Stomach (tissue), 8 donors: ENCODE measurements at regions not wholly inside any gene's neighbourhood (a gene's known extent, or its start where the extent isn't known, plus 50 kb on each side); places are given as distances from the start of the nearest gene placed in this dataset.

Experiments used
- DNase-seq, 2 donors: peaks; one replicate each; pipeline versions ENCODE4 v3.0.0 to v3.0.0-alpha.2; 2013 to 2019
- H3K27ac ChIP-seq, 5 donors: fragments of 200-600 bp in 4 of 5; sonication (generic) in 4 of 5; one replicate each; pipeline ENCODE4 v1.5.1; 2013 to 2019; ENCODE audit warnings: mild to moderate bottlenecking in 1 of 5, moderate library complexity in 1 of 5
- H3K27me3 ChIP-seq, 3 donors: fragments of 200-600 bp; sonication (generic); one replicate each; pipeline ENCODE4 v1.5.1; 2017 to 2019; ENCODE audit warnings: mixed run types in 1 of 3
- H3K36me3 ChIP-seq, 4 donors: fragments of 200-600 bp; sonication (generic); 1 replicate in 3 of 4; 2 replicates in 1 of 4; pipeline ENCODE4 v1.5.1; 2016 to 2019
- H3K4me1 ChIP-seq, 4 donors: fragments of 200-600 bp; sonication (generic); one replicate each; pipeline ENCODE4 v1.5.1; 2016 to 2019
- H3K4me3 ChIP-seq, 4 donors: fragments of 200-600 bp; sonication (generic) in 3 of 4; one replicate each; pipeline ENCODE4 v1.5.1; 2016 to 2019; ENCODE audit warnings: mild to moderate bottlenecking in 1 of 4
- H3K9me3 ChIP-seq, 4 donors: fragments of 200-600 bp; sonication (generic); one replicate each; pipeline ENCODE4 v1.5.1; 2016 to 2019
- CTCF ChIP-seq, 7 experiments: fragments of 450-650 bp in 4 of 7; fragments of 200-600 bp in 3 of 7; sonication (generic) in 3 of 7; IDR thresholded peaks; one replicate each; pipeline ENCODE4 v1.5.1; 2016 to 2019; ENCODE audit warnings: antibody characterized with exemption in 7 of 7, control low read depth in 2 of 7, mild to moderate bottlenecking in 1 of 7
- EP300 ChIP-seq: sonication (generic); formaldehyde crosslinking; IDR thresholded peaks from one replicate; pipeline ENCODE4 v1.6.1; 2017; ENCODE audit warnings: antibody characterized with exemption
- POLR2A ChIP-seq, 4 donors: fragments of 450-650 bp; IDR thresholded peaks; one replicate each; pipeline ENCODE4 v1.6.1; 2016; ENCODE audit warnings: antibody characterized with exemption in 4 of 4, control low read depth in 2 of 4, mild to moderate bottlenecking in 1 of 4, moderate library complexity in 1 of 4
- POLR2AphosphoS5 ChIP-seq, 3 donors: sonication (generic); formaldehyde crosslinking; IDR thresholded peaks; one replicate each; pipeline ENCODE4 v1.6.1; 2016; ENCODE audit warnings: antibody characterized with exemption in 3 of 3
- WGBS, 5 donors: extraction: QIAGEN DNeasy Blood & Tissue Kit in 3 of 5; methylation state at CpG; one replicate each; pipeline versions ENCODE4 v1.1.5 to v1.1.7; 2013 to 2018; 5-methylcytosine and 5-hydroxymethylcytosine counted together
- intact Hi-C: fragments of 100-400 bp; cut with DNase I; formaldehyde crosslinking; loops from one replicate; pipeline ENCODE4 v1.15.1; 2023; ENCODE audit warnings: low total_unique reads
- donor health status: healthy with polysubstance abuse.
- donor health status: Bipolar disorder and iron deficiency.
- donor health status: healthy.

- intact Hi-C loops, result no loop called here
- no peaks in the 10 kb centered on the region for H3K9me3 ChIP-seq
- WGBS, 5 donors, result 25 to 28% (median 26%) methylated on average over 3 of the region's 3 CpGs
- no peaks in the 10 kb centered on the region for H3K27me3 ChIP-seq
- no peak for DNase-seq
- TF ChIP-seq POLR2A (IDR thresholded peaks at IDR 0.05), result no peak
- no peak for TF ChIP-seq CTCF (IDR thresholded peaks at IDR 0.05)
- TF ChIP-seq EP300, result no peak
- no peak for TF ChIP-seq POLR2AphosphoS5 (IDR thresholded peaks at IDR 0.05)
- H3K4me3 ChIP-seq, result no peak overlapping the region
- H3K4me1 ChIP-seq, result no peaks in the 10 kb centered on the region
- no peaks in the 10 kb centered on the region for H3K36me3 ChIP-seq
- no peak overlapping the region for H3K27ac ChIP-seq
Observed at GRCh38 chr5:167633114-167633513, 658.3 kb upstream of the WWC1 start.

GRCh38 chr5:167633931-167634341 lies 657.5 kb upstream of the WWC1 start:
- TF ChIP-seq CTCF (IDR thresholded peaks at IDR 0.05), result no peak
- TF ChIP-seq POLR2A (IDR thresholded peaks at IDR 0.05), result no peak
- TF ChIP-seq EP300, result no peak
- TF ChIP-seq POLR2AphosphoS5 (IDR thresholded peaks at IDR 0.05), result no peak
- no peak for DNase-seq
- Histone ChIP-seq H3K4me1 (no peaks in the 10 kb centered on the region), H3K9me3 (no peaks in the 10 kb centered on the region), H3K27ac (no peak overlapping the region), H3K4me3 (no peak overlapping the region), H3K27me3 (no peaks in the 10 kb centered on the region), H3K36me3 (no peaks in the 10 kb centered on the region)
- intact Hi-C loops, result no loop called here
- 41 to 54% (median 49%) methylated on average over 2 of the region's 2 CpGs for WGBS, 5 donors

GRCh38 chr5:167634432-167634831 lies 657.0 kb upstream of the WWC1 start:
- 14 to 21% (median 17%) methylated on average over 1 of the region's 1 CpG for WGBS, 5 donors
- H3K27me3 ChIP-seq, result no peaks in the 10 kb centered on the region
- no peak for DNase-seq
- no peak overlapping the region for H3K4me3 ChIP-seq
- intact Hi-C loops, result no loop called here
- H3K4me1 ChIP-seq, result no peaks in the 10 kb centered on the region
- H3K27ac ChIP-seq, result no peak overlapping the region
- no peaks in the 10 kb centered on the region for H3K36me3 ChIP-seq
- TF ChIP-seq CTCF (IDR thresholded peaks at IDR 0.05), result no peak
- TF ChIP-seq POLR2AphosphoS5 (IDR thresholded peaks at IDR 0.05), result no peak
- no peak for TF ChIP-seq POLR2A (IDR thresholded peaks at IDR 0.05)
- TF ChIP-seq EP300, result no peak
- no peaks in the 10 kb centered on the region for H3K9me3 ChIP-seq

GRCh38 chr5:167638816-167639215 lies 652.6 kb upstream of the WWC1 start:
- H3K36me3 ChIP-seq, result no peaks in the 10 kb centered on the region
- WGBS, 5 donors, result 80 to 98% (median 84%) methylated on average over 2 of the region's 2 CpGs
- no peak overlapping the region for H3K4me3 ChIP-seq
- H3K9me3 ChIP-seq, result no peaks in the 10 kb centered on the region
- no peak overlapping the region for H3K27ac ChIP-seq
- H3K27me3 ChIP-seq, result no peaks in the 10 kb centered on the region
- H3K4me1 ChIP-seq, result no peaks in the 10 kb centered on the region
- no peak for DNase-seq
- intact Hi-C loops, result no loop called here
- TF ChIP-seq EP300, result no peak
- TF ChIP-seq POLR2AphosphoS5 (IDR thresholded peaks at IDR 0.05), result no peak
- no peak for TF ChIP-seq CTCF (IDR thresholded peaks at IDR 0.05)
- no peak for TF ChIP-seq POLR2A (IDR thresholded peaks at IDR 0.05)
